GM12873 (cell line): ENCODE measurements at regions not wholly inside any gene's neighbourhood (a gene's known extent, or its start where the extent isn't known, plus 50 kb on each side); places are given as distances from the start of the nearest gene placed in this dataset.

Experiments used
- TF ChIP-seq, protein P1 (sequence below): IDR thresholded peaks from 2 replicates; pipeline ENCODE4 v1.5.1; 2012; ENCODE audit warnings: low read depth, mild to moderate bottlenecking, moderate library complexity, low read length, control low read depth; ENCODE audit not compliant: insufficient read depth; ENCODE audit errors: missing control alignments

DNA sequence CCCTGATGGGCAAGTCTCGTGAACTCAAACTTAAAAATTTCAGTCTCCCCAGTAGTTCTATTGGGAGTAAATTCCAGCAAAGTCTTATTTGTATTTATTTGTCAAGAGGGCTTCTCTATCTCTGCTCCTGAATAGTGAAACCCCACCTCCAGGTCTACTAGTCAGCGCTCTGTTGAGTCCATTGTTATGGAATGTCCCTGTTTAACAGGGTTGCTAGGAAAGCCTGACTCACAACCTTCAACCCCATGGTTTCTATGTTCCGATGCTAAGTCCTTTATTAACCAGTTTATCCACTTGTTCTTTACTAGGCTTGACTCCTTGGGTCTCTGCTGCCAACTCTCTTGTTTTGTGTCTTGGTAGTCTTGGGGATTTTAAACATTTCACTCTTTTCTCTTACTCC is 250.7 kb upstream of the MYOCD start:
- TF ChIP-seq, protein P1, sequence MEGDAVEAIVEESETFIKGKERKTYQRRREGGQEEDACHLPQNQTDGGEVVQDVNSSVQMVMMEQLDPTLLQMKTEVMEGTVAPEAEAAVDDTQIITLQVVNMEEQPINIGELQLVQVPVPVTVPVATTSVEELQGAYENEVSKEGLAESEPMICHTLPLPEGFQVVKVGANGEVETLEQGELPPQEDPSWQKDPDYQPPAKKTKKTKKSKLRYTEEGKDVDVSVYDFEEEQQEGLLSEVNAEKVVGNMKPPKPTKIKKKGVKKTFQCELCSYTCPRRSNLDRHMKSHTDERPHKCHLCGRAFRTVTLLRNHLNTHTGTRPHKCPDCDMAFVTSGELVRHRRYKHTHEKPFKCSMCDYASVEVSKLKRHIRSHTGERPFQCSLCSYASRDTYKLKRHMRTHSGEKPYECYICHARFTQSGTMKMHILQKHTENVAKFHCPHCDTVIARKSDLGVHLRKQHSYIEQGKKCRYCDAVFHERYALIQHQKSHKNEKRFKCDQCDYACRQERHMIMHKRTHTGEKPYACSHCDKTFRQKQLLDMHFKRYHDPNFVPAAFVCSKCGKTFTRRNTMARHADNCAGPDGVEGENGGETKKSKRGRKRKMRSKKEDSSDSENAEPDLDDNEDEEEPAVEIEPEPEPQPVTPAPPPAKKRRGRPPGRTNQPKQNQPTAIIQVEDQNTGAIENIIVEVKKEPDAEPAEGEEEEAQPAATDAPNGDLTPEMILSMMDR = no peak

DNA sequence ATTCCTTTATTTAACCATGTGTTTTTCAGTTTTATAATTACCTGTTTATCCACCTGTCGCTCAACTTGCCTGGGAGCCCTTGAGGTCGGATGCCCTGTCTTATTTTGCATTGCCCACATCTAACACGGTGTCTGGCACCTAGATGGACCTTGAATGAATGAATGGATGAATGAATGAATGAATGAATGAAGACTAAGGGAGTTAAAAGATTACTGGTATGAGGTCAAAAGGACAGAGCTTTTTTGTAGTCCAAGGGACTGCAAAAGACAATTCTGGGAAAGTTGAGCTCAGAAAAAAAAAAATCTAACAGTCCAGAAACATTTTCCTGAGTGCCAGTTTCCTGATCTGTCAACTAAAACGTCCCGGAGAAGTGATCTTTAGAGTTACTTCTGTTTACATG is 244.6 kb upstream of the MYOCD start:
- TF ChIP-seq, protein P1 = no peak

DNA sequence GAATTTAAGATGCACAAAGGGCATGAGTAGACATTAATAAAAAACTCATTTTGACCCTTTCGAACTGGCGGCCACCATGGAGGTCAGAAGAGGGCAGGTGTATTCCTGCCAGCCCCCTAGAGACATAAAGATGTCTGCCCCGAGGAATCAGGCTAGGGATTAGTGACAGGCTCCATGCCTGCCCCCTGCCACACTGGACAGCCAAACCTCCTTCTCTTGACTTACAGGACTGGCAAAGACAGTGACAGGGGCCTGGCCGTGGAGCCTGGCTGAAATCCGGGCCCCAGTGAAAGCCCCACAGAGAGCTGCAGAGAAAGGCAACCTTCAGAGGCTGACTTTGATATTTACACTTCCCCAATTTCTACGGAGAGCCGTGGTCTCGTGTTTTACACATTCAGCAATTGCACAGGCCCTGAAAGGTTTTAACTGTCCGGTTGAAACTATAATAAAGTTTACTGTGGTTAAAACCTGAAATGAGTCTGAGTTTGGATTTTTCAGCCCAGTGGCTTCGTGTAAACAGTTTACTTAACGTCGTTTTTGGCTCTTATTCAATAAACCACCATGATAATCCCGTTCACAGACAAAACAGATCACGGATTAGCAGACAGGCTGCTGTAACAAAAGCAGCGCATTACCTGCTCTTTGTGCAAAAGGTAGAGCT is 243.9 kb upstream of the MYOCD start:
- TF ChIP-seq, protein P1 = no peak

DNA sequence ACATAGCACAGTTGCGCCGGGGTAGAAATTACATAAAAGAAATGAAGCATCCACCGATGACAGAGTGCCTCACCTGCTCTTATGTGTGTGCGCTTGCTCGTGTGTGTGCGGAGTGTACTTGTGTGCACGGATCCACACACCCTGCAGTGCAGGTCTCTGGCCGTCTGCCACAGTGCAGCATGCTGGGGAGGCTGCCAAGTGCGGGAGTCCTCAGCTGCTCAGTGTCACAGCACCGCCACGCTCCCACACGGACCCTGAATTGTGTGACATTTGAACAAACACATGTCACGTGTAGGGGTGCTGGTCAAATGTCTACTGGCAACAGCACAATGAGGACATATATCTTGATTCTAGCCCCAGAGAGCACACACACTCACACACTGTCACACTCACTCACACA is 243.0 kb upstream of the MYOCD start:
- TF ChIP-seq, protein P1 = no peak

DNA sequence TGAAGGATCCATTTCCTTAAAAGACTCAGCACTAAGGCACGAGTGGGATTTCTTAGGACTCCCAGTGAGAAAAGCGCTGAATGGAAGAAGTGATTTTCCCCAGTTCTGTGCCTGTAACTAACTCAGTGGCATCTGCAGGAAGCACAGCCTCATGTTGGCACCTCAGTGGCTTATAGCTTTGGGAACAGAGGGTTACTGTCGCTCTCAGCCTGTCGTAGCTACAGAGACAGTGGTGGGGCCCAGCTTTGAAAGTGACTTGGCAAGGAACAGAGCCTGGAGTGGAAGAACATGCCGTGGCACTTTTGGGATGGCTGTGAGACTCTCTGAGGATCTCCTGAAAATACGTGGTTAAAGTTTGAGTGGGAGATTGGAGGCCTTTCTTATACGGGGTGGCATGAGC is 242.4 kb upstream of the MYOCD start:
- TF ChIP-seq, protein P1 = no peak

DNA sequence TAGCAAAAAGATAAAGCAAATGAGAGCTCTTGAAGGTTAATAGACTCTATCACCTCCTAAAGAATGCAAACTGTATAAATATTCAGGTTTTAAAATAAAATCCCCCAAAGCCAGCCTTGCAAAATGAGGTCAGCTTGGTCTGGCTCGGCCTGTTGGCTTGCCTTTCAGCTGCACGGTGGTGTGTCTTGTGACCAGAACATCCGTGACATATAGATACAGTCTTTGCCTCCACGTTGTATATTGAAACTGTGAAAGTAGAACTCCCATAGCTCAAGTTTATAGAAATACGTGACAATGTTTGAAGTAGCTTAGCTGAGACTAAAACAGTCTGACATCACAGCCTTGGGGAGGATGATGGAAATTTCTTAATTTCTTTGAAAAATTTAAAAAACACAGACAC is 236.6 kb upstream of the MYOCD start:
- TF ChIP-seq, protein P1 = no peak

DNA sequence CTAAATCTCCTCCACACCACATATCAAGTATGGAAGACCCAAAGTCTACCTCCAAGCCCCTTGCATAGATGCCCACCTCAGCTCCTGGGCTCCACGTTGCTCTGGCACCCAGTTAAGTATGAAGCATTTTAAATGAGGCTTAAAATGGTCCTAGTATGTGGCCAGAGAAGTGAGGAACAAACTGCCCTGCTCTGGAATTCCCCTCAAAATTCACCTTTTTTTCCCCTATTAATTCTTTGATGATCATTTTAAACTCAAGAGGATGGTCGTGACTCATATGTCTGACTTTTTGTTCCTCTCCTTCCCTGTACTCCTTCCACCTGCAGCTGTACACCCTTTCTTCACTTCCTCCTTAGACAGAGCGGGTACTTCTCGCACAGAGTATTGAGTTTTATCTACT is 234.5 kb upstream of the MYOCD start:
- TF ChIP-seq, protein P1 = no peak
